Kidney epithelial cell (primary cell): ENCODE measurements at regions not wholly inside any gene's neighbourhood (a gene's known extent, or its start where the extent isn't known, plus 50 kb on each side); places are given as distances from the start of the nearest gene placed in this dataset.

Experiments
- DNase-seq: peaks from one replicate; pipeline ENCODE4 v3.0.0-alpha.2; 2010; ENCODE audit warnings: low read depth
- H3K27me3 ChIP-seq: 2 replicates; pipeline ENCODE4 v1.6.0; 2011; ENCODE audit warnings: low read length; ENCODE audit not compliant: control insufficient read depth, insufficient read depth
- H3K36me3 ChIP-seq: 2 replicates; pipeline ENCODE4 v1.5.1; 2011; ENCODE audit warnings: low read length; ENCODE audit not compliant: control insufficient read depth, insufficient read depth
- H3K4me3 ChIP-seq: 2 replicates; pipeline ENCODE4 v1.5.1; 2011; ENCODE audit warnings: low read depth, mild to moderate bottlenecking, control low read depth, low read length
- CTCF ChIP-seq: IDR thresholded peaks from 2 replicates; pipeline ENCODE4 v1.5.1; 2011; ENCODE audit warnings: mild to moderate bottlenecking, moderate library complexity, low read length, control low read depth, inconsistent platforms; ENCODE audit not compliant: insufficient read depth, poor library complexity, severe bottlenecking

GRCh38 chr13:27847669-27848068 lies 55.4 kb downstream of the GSX1 start:
- no peaks in the 10 kb centered on the region for H3K27me3 ChIP-seq
- no peak overlapping the region for H3K4me3 ChIP-seq
- no peaks in the 10 kb centered on the region for H3K36me3 ChIP-seq
- DNase-seq: no peak
- TF ChIP-seq CTCF: no peak

GRCh38 chr13:27851096-27851850 lies 59.0 kb downstream of the GSX1 start:
- TF ChIP-seq CTCF: no peak
- no peak overlapping the region for H3K4me3 ChIP-seq
- H3K27me3 ChIP-seq: peaks cover 7% of the 10 kb centered on the region
- DNase-seq: no peak
- no peaks in the 10 kb centered on the region for H3K36me3 ChIP-seq

DNA sequence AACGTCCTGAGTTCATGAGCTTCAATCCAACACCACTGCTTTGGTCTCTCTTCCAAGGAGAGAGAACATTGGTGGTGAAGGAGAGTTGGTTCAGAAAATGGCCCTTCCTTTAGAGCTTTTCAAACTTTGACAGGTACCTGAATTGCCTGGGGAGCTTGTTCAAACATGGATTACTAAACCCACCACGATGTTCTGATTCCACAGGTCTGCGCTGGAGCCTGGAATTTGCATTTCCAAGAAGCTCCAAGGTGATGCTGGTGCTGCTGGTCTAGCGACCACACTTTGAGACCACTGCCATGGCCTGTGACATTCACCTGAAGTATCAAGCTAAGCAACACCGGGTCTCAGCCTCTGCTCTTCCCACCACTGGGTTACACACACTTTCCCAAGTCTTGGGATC lies 60.2 kb downstream of the GSX1 start:
- Histone ChIP-seq H3K36me3 (no peaks in the 10 kb centered on the region), H3K27me3 (peaks cover 7% of the 10 kb centered on the region), H3K4me3 (no peak overlapping the region)
- no peak for DNase-seq
- no peak for TF ChIP-seq CTCF

GRCh38 chr13:27853335-27853734 lies 61.1 kb downstream of the GSX1 start:
- H3K4me3 ChIP-seq: no peak overlapping the region
- TF ChIP-seq CTCF: no peak

DNA sequence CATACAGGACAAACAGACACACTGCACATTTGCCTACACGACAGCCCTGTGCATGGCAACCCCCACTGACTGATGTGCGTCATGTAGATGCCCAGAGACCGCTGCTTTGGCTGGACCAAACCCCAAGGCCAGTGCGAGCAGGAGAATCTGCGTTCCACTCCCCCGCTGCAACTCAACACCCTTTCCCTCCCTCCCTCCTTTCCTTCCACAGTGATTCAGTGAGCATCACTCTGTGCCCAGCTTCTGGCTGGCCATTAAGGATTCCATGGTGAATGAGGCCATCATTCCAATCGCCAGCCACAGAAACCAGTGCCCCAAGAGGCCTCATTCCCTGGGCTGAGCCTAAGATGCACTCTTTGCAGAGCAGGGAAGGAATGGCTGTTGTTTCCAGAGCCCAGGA lies 61.6 kb downstream of the GSX1 start:
- no peak overlapping the region for H3K4me3 ChIP-seq

More at GRCh38 chr13:27853335-27853734, 61.1 kb downstream of the GSX1 start:
- no peak for DNase-seq
- H3K36me3 ChIP-seq: no peaks in the 10 kb centered on the region
- H3K27me3 ChIP-seq: peaks cover 10% of the 10 kb centered on the region

More for the DNA sequence above, 61.6 kb downstream of the GSX1 start:
- H3K27me3 ChIP-seq: peaks cover 10% of the 10 kb centered on the region
- TF ChIP-seq CTCF: no peak
- no peaks in the 10 kb centered on the region for H3K36me3 ChIP-seq
- no peak for DNase-seq
